BJ (cell line): ENCODE measurements at regions not wholly inside any gene's neighbourhood (a gene's known extent, or its start where the extent isn't known, plus 50 kb on each side); places are given as distances from the start of the nearest gene placed in this dataset.
"Not testable (repeated sequence)": the region's sequence is repeated elsewhere in the genome, so short reads cannot be mapped to it uniquely, and the experiment has no call there.

ENCODE experiments used
- CTCF ChIA-PET: fragments of 350-600 bp; formaldehyde crosslinking; extraction: SDS; loops from one replicate; lab custom pipeline; 2021; ENCODE audit warnings: antibody characterized with exemption, inconsistent platforms; lab: Yijun Ruan, JAX
- POLR2A ChIA-PET: fragments of 300-600 bp; sonication (Branson Sonifier 250); formaldehyde crosslinking; extraction: SDS; loops from one replicate; lab custom pipeline; 2021; ENCODE audit warnings: antibody characterized with exemption; lab: Charles Lee
- DNase-seq: peaks from one replicate; pipeline ENCODE4 v3.0.0-alpha.2; 2011; ENCODE audit warnings: low read depth
- H3K27me3 ChIP-seq: 2 replicates; pipeline ENCODE4 v1.6.0; 2011; ENCODE audit warnings: low read length; ENCODE audit not compliant: control insufficient read depth, insufficient read depth
- H3K36me3 ChIP-seq: 2 replicates; pipeline ENCODE4 v1.5.1; 2011; ENCODE audit warnings: low read length; ENCODE audit not compliant: control insufficient read depth, insufficient read depth
- H3K4me3 ChIP-seq: 2 replicates; pipeline ENCODE4 v1.5.1; 2011; ENCODE audit warnings: low read depth, mild to moderate bottlenecking, control low read depth, low read length
- TF ChIP-seq, protein P1 (sequence below): IDR thresholded peaks from 2 replicates; pipeline ENCODE4 v1.5.1; 2011; ENCODE audit warnings: low read depth, mild to moderate bottlenecking, control low read depth, inconsistent platforms, low read length, moderate library complexity; ENCODE audit not compliant: insufficient read depth

DNA sequence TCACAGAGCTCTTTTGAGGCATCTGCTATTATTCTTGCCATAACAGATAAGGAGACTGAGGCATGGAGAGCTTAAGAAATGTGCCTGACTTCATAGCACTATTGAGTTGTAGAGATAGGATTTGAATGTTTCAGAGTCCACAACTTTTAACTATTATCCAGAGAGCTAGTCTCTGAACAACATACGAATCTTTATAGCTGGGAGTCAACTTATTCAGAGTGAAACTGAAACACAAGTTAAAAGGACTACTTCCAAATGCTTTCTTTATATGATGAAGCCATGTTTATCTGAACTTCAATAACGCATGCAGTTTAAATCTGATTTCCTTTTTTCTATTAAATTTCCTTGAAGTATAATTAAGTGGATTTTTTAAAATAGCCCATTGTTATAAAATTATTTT, 268.8 kb downstream of the IKZF2 start:
- Histone ChIP-seq H3K36me3 (no peaks in the 10 kb centered on the region), H3K27me3 (no peaks in the 10 kb centered on the region; the same call in 1 of the 2 replicates), H3K4me3 (no peak overlapping the region)
- TF ChIP-seq, protein P1, sequence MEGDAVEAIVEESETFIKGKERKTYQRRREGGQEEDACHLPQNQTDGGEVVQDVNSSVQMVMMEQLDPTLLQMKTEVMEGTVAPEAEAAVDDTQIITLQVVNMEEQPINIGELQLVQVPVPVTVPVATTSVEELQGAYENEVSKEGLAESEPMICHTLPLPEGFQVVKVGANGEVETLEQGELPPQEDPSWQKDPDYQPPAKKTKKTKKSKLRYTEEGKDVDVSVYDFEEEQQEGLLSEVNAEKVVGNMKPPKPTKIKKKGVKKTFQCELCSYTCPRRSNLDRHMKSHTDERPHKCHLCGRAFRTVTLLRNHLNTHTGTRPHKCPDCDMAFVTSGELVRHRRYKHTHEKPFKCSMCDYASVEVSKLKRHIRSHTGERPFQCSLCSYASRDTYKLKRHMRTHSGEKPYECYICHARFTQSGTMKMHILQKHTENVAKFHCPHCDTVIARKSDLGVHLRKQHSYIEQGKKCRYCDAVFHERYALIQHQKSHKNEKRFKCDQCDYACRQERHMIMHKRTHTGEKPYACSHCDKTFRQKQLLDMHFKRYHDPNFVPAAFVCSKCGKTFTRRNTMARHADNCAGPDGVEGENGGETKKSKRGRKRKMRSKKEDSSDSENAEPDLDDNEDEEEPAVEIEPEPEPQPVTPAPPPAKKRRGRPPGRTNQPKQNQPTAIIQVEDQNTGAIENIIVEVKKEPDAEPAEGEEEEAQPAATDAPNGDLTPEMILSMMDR: no peak
- CTCF ChIA-PET: interaction anchor here (2.0 kb wide), 1 partner anchor 9 kb away, joined by 8 read pairs; no protein-coding TSS in a partner anchor
- no peak for DNase-seq
- POLR2A ChIA-PET: no interaction called here

DNA sequence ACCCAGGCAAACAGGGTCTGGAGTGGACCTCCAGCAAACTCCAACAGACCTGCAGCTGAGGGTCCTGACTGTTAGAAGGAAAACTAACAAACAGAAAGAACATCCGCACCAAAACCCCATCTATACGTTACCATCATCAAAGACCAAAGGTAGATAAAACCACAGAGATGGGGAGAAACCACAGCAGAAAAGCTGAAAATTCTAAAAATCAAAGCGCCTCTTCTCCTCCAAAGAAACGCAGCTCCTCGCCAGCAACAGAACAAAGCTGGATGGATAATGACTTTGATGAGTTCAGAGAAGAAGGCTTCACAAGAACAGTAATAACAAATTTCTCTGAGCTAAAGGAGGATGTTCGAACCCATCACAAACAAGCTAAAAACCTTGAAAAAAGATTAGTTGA, 274.9 kb downstream of the IKZF2 start:
- H3K27me3 ChIP-seq, POLR2A ChIA-PET, H3K4me3 ChIP-seq, DNase-seq, H3K36me3 ChIP-seq: not testable (repeated sequence)
- CTCF ChIA-PET: interaction anchor here (0.5 kb wide), 1 partner anchor 338 kb away, joined by 3 read pairs; no protein-coding TSS in a partner anchor

DNA sequence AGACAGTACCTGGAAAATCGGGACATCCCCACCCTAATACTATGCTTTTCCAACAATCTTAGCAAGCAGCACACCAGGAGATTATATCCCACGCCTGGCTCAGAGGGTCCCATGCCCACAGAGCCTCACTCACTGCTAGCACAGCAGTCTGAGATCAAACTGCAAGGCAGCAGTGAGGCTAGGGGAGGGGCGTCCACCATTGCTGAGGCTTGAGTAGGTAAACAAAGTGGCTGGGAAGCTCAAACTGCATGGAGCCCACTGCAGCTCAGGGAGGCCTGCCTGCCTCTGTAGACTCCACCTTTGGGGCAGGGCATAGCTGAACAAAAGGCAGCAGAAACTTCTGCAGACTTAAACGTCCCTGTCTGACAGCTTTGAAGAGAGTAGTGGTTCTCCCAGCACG, 275.5 kb downstream of the IKZF2 start:
- H3K27me3 ChIP-seq, H3K36me3 ChIP-seq, POLR2A ChIA-PET, CTCF ChIA-PET, DNase-seq, H3K4me3 ChIP-seq: not testable (repeated sequence)

DNA sequence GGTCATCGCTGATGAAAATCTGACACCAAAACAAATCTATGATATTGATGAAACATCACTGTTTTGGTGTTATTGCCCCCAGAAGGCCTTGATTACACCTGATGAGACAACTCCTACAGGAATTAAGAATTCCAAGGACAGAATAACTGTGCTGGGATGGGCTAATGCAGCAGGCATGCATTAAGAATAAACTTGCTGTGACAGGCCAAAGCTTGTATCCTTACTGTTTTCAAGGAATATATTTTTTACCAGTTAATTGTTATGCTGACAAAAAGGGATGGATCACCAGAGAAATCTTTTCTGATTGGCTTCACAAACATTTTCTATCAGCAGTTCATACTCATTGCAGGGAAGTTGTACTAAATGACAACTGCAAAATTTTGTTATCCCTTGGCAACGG, 278.2 kb downstream of the IKZF2 start:
- H3K4me3 ChIP-seq: no peak overlapping the region
- POLR2A ChIA-PET: no interaction called here
- TF ChIP-seq, protein P1: no peak
- no peaks in the 10 kb centered on the region for H3K27me3 ChIP-seq
- CTCF ChIA-PET: no interaction called here
- H3K36me3 ChIP-seq: no peaks in the 10 kb centered on the region
- DNase-seq: no peak

DNA sequence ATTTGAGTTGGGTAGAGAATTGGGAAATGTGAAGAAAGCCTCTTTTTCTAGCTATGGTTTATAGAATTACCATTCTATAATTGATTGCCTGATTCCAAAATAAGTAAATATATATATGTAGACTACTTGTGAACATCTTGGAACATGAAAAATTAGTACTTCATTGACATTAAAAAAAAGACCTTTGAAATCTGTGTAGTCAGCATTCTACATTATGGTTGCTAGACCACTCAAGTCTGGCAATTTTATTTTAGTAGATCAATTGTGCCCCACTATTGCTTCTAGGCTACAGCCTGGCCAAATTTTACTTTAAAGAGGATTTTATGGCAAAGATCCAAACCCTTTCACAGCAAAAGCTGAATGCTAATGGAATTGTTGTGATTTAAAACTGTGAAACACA, 279.8 kb downstream of the IKZF2 start:
- ChIA-PET POLR2A (no interaction called here), CTCF (interaction anchor here (1.6 kb wide), 1 partner anchor 20 kb away, joined by 5 read pairs; no protein-coding TSS in a partner anchor)
- no peak for DNase-seq
- TF ChIP-seq, protein P1: no peak
- no peaks in the 10 kb centered on the region for H3K27me3 ChIP-seq
- H3K4me3 ChIP-seq: no peak overlapping the region
- no peaks in the 10 kb centered on the region for H3K36me3 ChIP-seq

DNA sequence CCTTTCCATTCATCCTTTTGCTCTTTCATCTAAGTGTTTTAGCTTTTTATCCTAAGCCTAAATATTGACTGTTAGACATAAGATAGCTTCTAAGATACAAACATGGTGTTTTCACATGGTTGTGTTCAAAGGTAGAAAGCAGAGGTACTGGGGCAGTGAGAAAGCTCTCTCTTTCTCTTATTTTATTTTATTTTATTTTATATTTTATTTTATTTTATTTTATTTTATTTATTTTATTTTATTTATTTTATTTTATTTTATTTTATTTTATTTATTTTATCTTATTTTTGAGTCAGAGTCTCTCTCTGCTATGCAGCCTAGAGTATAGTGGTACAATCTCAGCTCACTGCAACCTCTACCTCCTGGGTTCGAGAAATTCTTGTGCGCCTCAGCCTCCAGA, 287.2 kb downstream of the IKZF2 start:
- no peak for DNase-seq
- POLR2A ChIA-PET: no interaction called here
- no peaks in the 10 kb centered on the region for H3K27me3 ChIP-seq
- TF ChIP-seq, protein P1: no peak
- H3K4me3 ChIP-seq: no peak overlapping the region
- CTCF ChIA-PET: interaction anchor here (0.6 to 1.0 kb wide), 2 partner anchors 18 to 45 kb away, joined by 3 read pairs; no protein-coding TSS in a partner anchor
- H3K36me3 ChIP-seq: no peaks in the 10 kb centered on the region
